HCT116 (cell line): ENCODE measurements at regions not wholly inside any gene's neighbourhood (a gene's known extent, or its start where the extent isn't known, plus 50 kb on each side); places are given as distances from the start of the nearest gene placed in this dataset.
A peak's percentile ranks its signal among the peaks of the same experiment; 100 is the strongest.

Source experiments
- ATAC-seq: fragments of 200-7000 bp; cut with Tn5 transposase; 2 replicates; pipeline ENCODE4 v1.9.1; 2020; ENCODE audit warnings: mild to moderate bottlenecking, moderate library complexity
- BruUV-seq: library from RNA; stranded (reverse); fragments of 400-500 nt; replicated peaks from 2 replicates; lab custom pipeline; 2021; lab: Mats Ljungman, UMichigan
- CTCF ChIA-PET: fragments of 300-600 bp; sonication (Branson Sonifier 250); formaldehyde crosslinking; loops from one replicate; lab custom pipeline; 2021; ENCODE audit warnings: antibody characterized with exemption; lab: Charles Lee
- POLR2A ChIA-PET: fragments of 300-600, 350-600 bp; sonication (Branson Sonifier 250); formaldehyde crosslinking; loops from one replicate; lab custom pipeline; 2021; ENCODE audit warnings: antibody characterized with exemption; lab: Charles Lee
- RAD21 ChIA-PET, 2 experiments: fragments of 300-600 bp; sonication (Branson Sonifier 250); formaldehyde crosslinking; loops; one replicate each; lab custom pipeline; 2023; ENCODE audit warnings: low total read pairs in 2 of 2; ENCODE audit not compliant: uncharacterized antibody in 2 of 2, unreplicated experiment in 2 of 2, low non-redundant PET in 1 of 2; lab: Charles Lee
- DNase-seq: peaks from one replicate; pipeline ENCODE4 v3.0.0-alpha.2; 2010; ENCODE audit warnings: low read depth, low spot score
- H2AFZ ChIP-seq: fragments of 200-600 bp; shearing (Covaris generic), sonication (generic); 2 replicates; pipeline ENCODE4 v1.6.1; 2017; ENCODE audit warnings: low read depth, mixed run types, mixed read lengths, antibody characterized with exemption, low read length; ENCODE audit not compliant: poor library complexity, severe bottlenecking
- H3K27ac ChIP-seq: 2 replicates; pipeline ENCODE4 v1.5.1; 2012; ENCODE audit warnings: low read depth, low read length
- H3K27me3 ChIP-seq: fragments of 200-600 bp; sonication (generic); 2 replicates; pipeline ENCODE4 v1.6.1; 2016; ENCODE audit warnings: mixed run types, low read length, mixed read lengths; ENCODE audit not compliant: insufficient read depth
- H3K36me3 ChIP-seq, 2 experiments: fragments of 200-500 bp in 1 of 2; fragments of 200-600 bp in 1 of 2; sonication (Bioruptor generic) in 1 of 2; sonication (generic) in 1 of 2; 2 replicates each; pipeline versions ENCODE4 v1.5.1 to v1.6.1; 2014 to 2016; ENCODE audit warnings: low read length in 2 of 2, inconsistent platforms in 1 of 2, mixed read lengths in 1 of 2, mixed run types in 1 of 2; ENCODE audit not compliant: insufficient read depth in 2 of 2, control insufficient read depth in 1 of 2
- H3K4me1 ChIP-seq, 2 experiments: fragments of 200-600 bp in 1 of 2; sonication (generic) in 1 of 2; 2 replicates each; pipeline versions ENCODE4 v1.5.1 to v1.6.1; 2012 to 2017; ENCODE audit warnings: low read length in 2 of 2, inconsistent platforms in 1 of 2, mild to moderate bottlenecking in 1 of 2, mixed read lengths in 1 of 2, mixed run types in 1 of 2, moderate library complexity in 1 of 2; ENCODE audit not compliant: insufficient read depth in 2 of 2, control insufficient read depth in 1 of 2
- H3K4me2 ChIP-seq: fragments of 200-600 bp; sonication (generic); 2 replicates; pipeline ENCODE4 v1.6.1; 2017; ENCODE audit warnings: mixed run types, low read length, mixed read lengths
- H3K4me3 ChIP-seq, 2 experiments: fragments of 200-600 bp in 1 of 2; sonication (generic) in 1 of 2; replicated peaks in 1 of 2; 2 replicates each; pipeline ENCODE4 v1.5.1; 2011 to 2016; ENCODE audit warnings: low read length in 2 of 2, control low read depth in 1 of 2, low read depth in 1 of 2, mild to moderate bottlenecking in 1 of 2, mixed read lengths in 1 of 2, mixed run types in 1 of 2
- H3K79me2 ChIP-seq: fragments of 200-600 bp; sonication (generic); 2 replicates; pipeline ENCODE4 v1.6.1; 2017; ENCODE audit warnings: mild to moderate bottlenecking, mixed run types, low read length, moderate library complexity, mixed read lengths; ENCODE audit not compliant: insufficient read depth
- H3K9ac ChIP-seq: fragments of 200-600 bp; sonication (generic); 2 replicates; pipeline ENCODE4 v1.6.1; 2016; ENCODE audit warnings: low read length, mixed read lengths
- H3K9me2 ChIP-seq: fragments of 200-600 bp; sonication (generic), shearing (Covaris generic); 2 replicates; pipeline ENCODE4 v1.6.1; 2017; ENCODE audit warnings: mixed run types, mild to moderate bottlenecking, moderate library complexity; ENCODE audit not compliant: insufficient read depth
- H3K9me3 ChIP-seq, 2 experiments: fragments of 200-500 bp in 1 of 2; fragments of 200-600 bp in 1 of 2; sonication (Bioruptor generic) in 1 of 2; sonication (generic) in 1 of 2; 2 replicates each; pipeline ENCODE4 v1.6.1; 2014 to 2017; ENCODE audit warnings: low read length in 2 of 2, mixed read lengths in 2 of 2, inconsistent platforms in 1 of 2, low read depth in 1 of 2, mild to moderate bottlenecking in 1 of 2, mixed run types in 1 of 2, moderate library complexity in 1 of 2; ENCODE audit not compliant: control insufficient read depth in 1 of 2, insufficient read depth in 1 of 2
- H4K20me1 ChIP-seq: fragments of 200-600 bp; sonication (generic), shearing (Covaris generic); 2 replicates; pipeline ENCODE4 v1.6.1; 2017; ENCODE audit warnings: mixed run types, mild to moderate bottlenecking, moderate library complexity; ENCODE audit not compliant: insufficient read depth
- ATF3 ChIP-seq: IDR thresholded peaks from 2 replicates; pipeline ENCODE4 v1.6.1; 2012
- ELF1 ChIP-seq: IDR thresholded peaks from 2 replicates; pipeline ENCODE4 v1.6.1; 2012; ENCODE audit warnings: low read depth, borderline replicate concordance
- EZH2phosphoT487 ChIP-seq: fragments of 200-600 bp; IDR thresholded peaks from 2 replicates; pipeline ENCODE4 v1.6.1; 2018; ENCODE audit warnings: antibody characterized with exemption, borderline replicate concordance
- FOSL1 ChIP-seq: IDR thresholded peaks from 2 replicates; pipeline ENCODE4 v1.6.1; 2012; ENCODE audit warnings: low read depth
- MAX ChIP-seq: IDR thresholded peaks from 2 replicates; pipeline ENCODE4 v1.6.1; 2012
- POLR2A ChIP-seq: IDR thresholded peaks from 2 replicates; pipeline ENCODE4 v1.7.0; 2011; ENCODE audit warnings: borderline replicate concordance; ENCODE audit not compliant: insufficient read depth, insufficient read length; ENCODE audit errors: extremely low read depth
- SP1 ChIP-seq: IDR thresholded peaks from 2 replicates; pipeline ENCODE4 v1.6.1; 2012; ENCODE audit warnings: low read depth
- YY1 ChIP-seq: IDR thresholded peaks from 2 replicates; pipeline ENCODE4 v1.6.1; 2011; ENCODE audit warnings: low read length, low read depth, moderate library complexity, mild to moderate bottlenecking; ENCODE audit not compliant: insufficient replicate concordance; ENCODE audit errors: extremely low read depth
- intact Hi-C: fragments of 100-400 bp; cut with micrococcal nuclease; formaldehyde crosslinking; loops from 2 replicates; pipeline ENCODE4 v1.10.0; 2022
- TF ChIP-seq, protein P1 (sequence below): IDR thresholded peaks from 2 replicates; pipeline ENCODE4 v1.6.1; 2011; ENCODE audit warnings: mild to moderate bottlenecking, low read length, moderate library complexity; ENCODE audit not compliant: insufficient replicate concordance; ENCODE audit errors: extremely low read depth

DNA sequence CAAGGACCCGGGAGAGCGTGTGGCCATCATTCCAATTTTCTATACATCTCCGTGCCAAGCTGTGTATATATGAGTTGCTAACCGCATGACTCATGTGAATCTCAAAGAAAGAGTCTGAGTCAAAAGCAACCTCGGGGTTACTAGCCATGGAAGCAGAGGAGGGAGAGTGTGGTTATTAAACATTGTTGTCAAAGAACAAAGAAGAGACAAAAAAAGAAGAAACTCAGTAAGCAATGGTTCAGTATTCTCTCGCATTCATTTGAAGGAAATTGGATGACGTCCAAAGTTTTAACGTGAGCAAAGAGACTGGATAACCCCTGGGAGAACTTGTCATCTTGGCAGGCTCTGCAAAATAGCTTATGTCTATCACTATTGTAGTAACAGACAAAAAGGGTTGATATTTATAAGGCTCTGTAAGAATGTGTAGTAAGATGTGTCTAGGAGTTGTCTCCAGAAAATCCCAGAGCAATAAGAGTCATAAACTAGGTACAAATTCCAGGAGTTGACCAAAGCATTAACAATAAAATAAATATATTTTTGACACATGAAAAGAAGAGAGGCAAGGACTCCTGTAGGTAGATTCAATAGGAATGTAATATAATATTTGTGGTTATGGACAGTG is 52.8 kb upstream of the GRM7 start:
- H3K9ac ChIP-seq = no peak overlapping the region
- ChIA-PET CTCF (no interaction called here), POLR2A (no interaction called here), RAD21 (no interaction called here)
- H2AFZ ChIP-seq = no peak overlapping the region
- H4K20me1 ChIP-seq = no peaks in the 10 kb centered on the region
- ATAC-seq = 0 out of 2 replicates have a peak, but pooled peaks have one; percentile 20
- no peak overlapping the region for H3K4me2 ChIP-seq
- intact Hi-C loops = no loop called here
- H3K27ac ChIP-seq = no peak overlapping the region
- H3K4me1 ChIP-seq = no peaks in the 10 kb centered on the region
- BruUV-seq = no TSS peak
- no peaks in the 10 kb centered on the region for H3K9me2 ChIP-seq
- H3K36me3 ChIP-seq = no peaks in the 10 kb centered on the region
- no peaks in the 10 kb centered on the region for H3K9me3 ChIP-seq
- TF ChIP-seq ELF1 (no peak), POLR2A (no peak), ATF3 (no peak), MAX (no peak), FOSL1 (no peak), YY1 (no peak), EZH2phosphoT487 (no peak), SP1 (no peak)
- TF ChIP-seq, protein P1, sequence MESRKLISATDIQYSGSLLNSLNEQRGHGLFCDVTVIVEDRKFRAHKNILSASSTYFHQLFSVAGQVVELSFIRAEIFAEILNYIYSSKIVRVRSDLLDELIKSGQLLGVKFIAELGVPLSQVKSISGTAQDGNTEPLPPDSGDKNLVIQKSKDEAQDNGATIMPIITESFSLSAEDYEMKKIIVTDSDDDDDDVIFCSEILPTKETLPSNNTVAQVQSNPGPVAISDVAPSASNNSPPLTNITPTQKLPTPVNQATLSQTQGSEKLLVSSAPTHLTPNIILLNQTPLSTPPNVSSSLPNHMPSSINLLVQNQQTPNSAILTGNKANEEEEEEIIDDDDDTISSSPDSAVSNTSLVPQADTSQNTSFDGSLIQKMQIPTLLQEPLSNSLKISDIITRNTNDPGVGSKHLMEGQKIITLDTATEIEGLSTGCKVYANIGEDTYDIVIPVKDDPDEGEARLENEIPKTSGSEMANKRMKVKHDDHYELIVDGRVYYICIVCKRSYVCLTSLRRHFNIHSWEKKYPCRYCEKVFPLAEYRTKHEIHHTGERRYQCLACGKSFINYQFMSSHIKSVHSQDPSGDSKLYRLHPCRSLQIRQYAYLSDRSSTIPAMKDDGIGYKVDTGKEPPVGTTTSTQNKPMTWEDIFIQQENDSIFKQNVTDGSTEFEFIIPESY = no peak
- no peak overlapping the region for H3K4me3 ChIP-seq
- H3K27me3 ChIP-seq = no peaks in the 10 kb centered on the region
- no peak for DNase-seq
- H3K79me2 ChIP-seq = no peaks in the 10 kb centered on the region
